KG1 (cell line): ENCODE measurements at regions not wholly inside any gene's neighbourhood (a gene's known extent, or its start where the extent isn't known, plus 50 kb on each side); places are given as distances from the start of the nearest gene placed in this dataset.

Experiments used
- DNase-seq: peaks from one replicate; lab custom pipeline; 2025; lab: John Stamatoyannopoulos, UW

- no peak for DNase-seq
Observed at GRCh38 chr13:38519229-38519911, 167.5 kb upstream of the FREM2 start.

GRCh38 chr13:38520041-38520440 lies 166.8 kb upstream of the FREM2 start:
- no peak for DNase-seq

GRCh38 chr13:38527140-38527539 lies 159.7 kb upstream of the FREM2 start:
- no peak for DNase-seq

- no peak for DNase-seq
Observed at GRCh38 chr13:38528986-38529385, 157.9 kb upstream of the FREM2 start.

GRCh38 chr13:38530492-38530891 lies 156.4 kb upstream of the FREM2 start:
- no peak for DNase-seq

- no peak for DNase-seq
Observed at GRCh38 chr13:38535261-38535660, 151.6 kb upstream of the FREM2 start.

- no peak for DNase-seq
Observed at GRCh38 chr13:38537051-38537450, 149.8 kb upstream of the FREM2 start.

- no peak for DNase-seq
Observed at GRCh38 chr13:38538422-38538821, 148.5 kb upstream of the FREM2 start.

GRCh38 chr13:38539632-38540031 lies 147.2 kb upstream of the FREM2 start:
- DNase-seq: no peak

- no peak for DNase-seq
Observed at GRCh38 chr13:38542601-38543000, 144.3 kb upstream of the FREM2 start.

GRCh38 chr13:38543561-38543960 lies 143.3 kb upstream of the FREM2 start:
- no peak for DNase-seq

GRCh38 chr13:38563739-38564138 lies 123.1 kb upstream of the FREM2 start:
- no peak for DNase-seq

GRCh38 chr13:38564256-38565150 lies 122.4 kb upstream of the FREM2 start:
- DNase-seq: no peak

GRCh38 chr13:38566023-38566422 lies 120.9 kb upstream of the FREM2 start:
- no peak for DNase-seq

- no peak for DNase-seq
Observed at GRCh38 chr13:38566519-38566918, 120.4 kb upstream of the FREM2 start.

GRCh38 chr13:38570706-38571105 lies 116.2 kb upstream of the FREM2 start:
- DNase-seq: no peak

GRCh38 chr13:38575427-38575826 lies 111.5 kb upstream of the FREM2 start:
- DNase-seq: no peak

GRCh38 chr13:38577048-38577447 lies 109.8 kb upstream of the FREM2 start:
- no peak for DNase-seq

- peak; percentile 1 for DNase-seq
Observed at GRCh38 chr13:38582133-38582532, 104.7 kb upstream of the FREM2 start.

- no peak for DNase-seq
Observed at GRCh38 chr13:38590230-38590629, 96.6 kb upstream of the FREM2 start.

- DNase-seq: no peak
Observed at GRCh38 chr13:38590796-38591507, 95.9 kb upstream of the FREM2 start.

- DNase-seq: no peak
Observed at GRCh38 chr13:38602266-38602665, 84.6 kb upstream of the FREM2 start.
